Omental fat pad (tissue), 3 donors: ENCODE measurements at regions not wholly inside any gene's neighbourhood (a gene's known extent, or its start where the extent isn't known, plus 50 kb on each side); places are given as distances from the start of the nearest gene placed in this dataset.
"Not testable (repeated sequence)": the region's sequence is repeated elsewhere in the genome, so short reads cannot be mapped to it uniquely, and the experiment has no call there.

Experiments
- ATAC-seq: fragments of 150-250 bp; one replicate; pipeline ENCODE4 v1.9.1; 2016; ENCODE audit warnings: mild to moderate bottlenecking, moderate library complexity; ENCODE audit not compliant: low FRiP score
- DNase-seq: peaks from one replicate; pipeline ENCODE4 v3.0.0-alpha.2; 2019; ENCODE audit warnings: low spot score
- CTCF ChIP-seq, 3 donors: fragments of 450-650 bp; IDR thresholded peaks; one replicate each; pipeline ENCODE4 v1.5.1; 2016 to 2017; ENCODE audit warnings: antibody characterized with exemption in 3 of 3, mild to moderate bottlenecking in 3 of 3, moderate library complexity in 2 of 3

GRCh38 chrX:107296184-107296583, 89.8 kb downstream of the DNAAF6 start:
- DNase-seq, ATAC-seq: not testable (repeated sequence)

- no peak for TF ChIP-seq CTCF (IDR thresholded peaks at IDR 0.05)
- ATAC-seq = no peak
- no peak for DNase-seq
These were observed 91.9 kb downstream of the DNAAF6 start for GRCh38 chrX:107298276-107298675.

GRCh38 chrX:107301253-107301652, 94.8 kb downstream of the DNAAF6 start:
- no peak for DNase-seq
- no peak for ATAC-seq
- no peak for TF ChIP-seq CTCF (IDR thresholded peaks at IDR 0.05)

GRCh38 chrX:107304141-107304540, 97.7 kb downstream of the DNAAF6 start:
- no peak for ATAC-seq

GRCh38 chrX:107323786-107324492, 117.5 kb downstream of the DNAAF6 start:
- no peak for ATAC-seq
- no peak for DNase-seq
- TF ChIP-seq CTCF (IDR thresholded peaks at IDR 0.05) = no peak

More at GRCh38 chrX:107304141-107304540, 97.7 kb downstream of the DNAAF6 start:
- DNase-seq = no peak
- no peak for TF ChIP-seq CTCF (IDR thresholded peaks at IDR 0.05)

GRCh38 chrX:107324493-107325310, 118.3 kb downstream of the DNAAF6 start:
- peak; percentile 18 for ATAC-seq
- DNase-seq = no peak
- TF ChIP-seq CTCF (IDR thresholded peaks at IDR 0.05) = no peak

GRCh38 chrX:107325467-107325866, 119.1 kb downstream of the DNAAF6 start:
- DNase-seq = no peak
- no peak for TF ChIP-seq CTCF (IDR thresholded peaks at IDR 0.05)
- no peak for ATAC-seq
